Esophagus squamous epithelium (tissue), 5 donors: ENCODE measurements at regions not wholly inside any gene's neighbourhood (a gene's known extent, or its start where the extent isn't known, plus 50 kb on each side); places are given as distances from the start of the nearest gene placed in this dataset.

ENCODE experiments used
- DNase-seq: peaks from one replicate; lab custom pipeline; 2025; lab: John Stamatoyannopoulos, UW
- H3K27ac ChIP-seq, 4 donors: fragments of 200-600 bp; sonication (generic); one replicate each; pipeline ENCODE4 v1.5.1; 2016 to 2019; ENCODE audit warnings: mild to moderate bottlenecking in 1 of 4
- H3K27me3 ChIP-seq, 4 donors: fragments of 200-600 bp; sonication (generic); 1 replicate in 3 of 4; 2 replicates in 1 of 4; pipeline versions ENCODE4 v1.5.1 to v1.6.0; 2017 to 2021; ENCODE audit warnings: antibody characterized with exemption in 1 of 4
- H3K36me3 ChIP-seq, 3 donors: fragments of 200-600 bp; sonication (generic); one replicate each; pipeline ENCODE4 v1.5.1; 2016 to 2019
- H3K4me1 ChIP-seq, 3 donors: fragments of 200-600 bp; sonication (generic); one replicate each; pipeline ENCODE4 v1.5.1; 2017 to 2019
- H3K4me3 ChIP-seq, 4 donors: fragments of 200-600 bp; sonication (generic); 1 replicate in 3 of 4; 2 replicates in 1 of 4; pipeline ENCODE4 v1.5.1; 2016 to 2019; ENCODE audit warnings: mild to moderate bottlenecking in 2 of 4, moderate library complexity in 1 of 4
- H3K9me3 ChIP-seq, 3 donors: fragments of 200-600 bp; sonication (generic); one replicate each; pipeline ENCODE4 v1.5.1; 2016 to 2019
- CTCF ChIP-seq, 6 experiments: fragments of 450-650 bp in 4 of 6; fragments of 200-600 bp in 2 of 6; sonication (generic) in 2 of 6; IDR thresholded peaks; one replicate each; pipeline ENCODE4 v1.5.1; 2016 to 2019; ENCODE audit warnings: antibody characterized with exemption in 6 of 6, mild to moderate bottlenecking in 4 of 6, moderate library complexity in 4 of 6
- POLR2A ChIP-seq, 4 donors: fragments of 450-650 bp; IDR thresholded peaks; one replicate each; pipeline ENCODE4 v1.6.1; 2017; ENCODE audit warnings: antibody characterized with exemption in 4 of 4, mild to moderate bottlenecking in 4 of 4, moderate library complexity in 3 of 4
- WGBS, 2 donors: methylation state at CpG; one replicate each; pipeline ENCODE4 v1.1.5; 2018; 5-methylcytosine and 5-hydroxymethylcytosine counted together
- intact Hi-C: fragments of 100-400 bp; cut with DNase I; formaldehyde crosslinking; loops from one replicate; pipeline ENCODE4 v1.15.0; 2022
- donor health status: DM: yes; HTN: yes; CAD: no.

- no peak overlapping the region for H3K4me3 ChIP-seq
- H3K27ac ChIP-seq = no peak overlapping the region
- TF ChIP-seq CTCF (IDR thresholded peaks at IDR 0.05) = no peak
- TF ChIP-seq POLR2A (IDR thresholded peaks at IDR 0.05) = no peak
- DNase-seq = no peak
- H3K9me3 ChIP-seq = no peaks in the 10 kb centered on the region
- no peaks in the 10 kb centered on the region for H3K27me3 ChIP-seq
- intact Hi-C loops = no loop called here
- H3K36me3 ChIP-seq = no peaks in the 10 kb centered on the region
- H3K4me1 ChIP-seq = no peaks in the 10 kb centered on the region
Measured at GRCh38 chr7:21281193-21281592, 146.7 kb upstream of the SP4 start.

DNA sequence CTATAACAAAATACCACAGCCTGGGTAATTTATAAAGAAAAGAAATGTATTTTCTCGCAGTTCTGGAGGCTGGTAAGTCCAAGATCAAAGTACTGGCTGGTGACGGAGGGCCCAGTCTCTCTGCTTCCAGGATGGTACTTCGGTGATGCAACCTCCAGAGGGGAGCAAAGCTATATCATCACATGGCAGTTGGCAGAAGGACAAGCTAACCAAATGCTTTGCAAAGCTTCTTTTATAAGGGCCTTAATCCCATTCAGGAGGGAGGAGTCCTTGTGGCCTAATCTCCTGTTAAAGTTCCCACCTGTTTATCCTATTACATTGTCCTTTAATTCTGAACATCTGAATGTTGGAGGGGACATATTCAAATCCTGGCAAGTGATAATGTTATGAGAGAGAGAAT, 134.1 kb upstream of the SP4 start:
- H3K36me3 ChIP-seq = no peaks in the 10 kb centered on the region
- WGBS, 2 donors = 86 to 87% methylated on average over 3 of the region's 3 CpGs
- H3K27me3 ChIP-seq = no peaks in the 10 kb centered on the region
- H3K4me1 ChIP-seq = no peaks in the 10 kb centered on the region
- TF ChIP-seq CTCF (IDR thresholded peaks at IDR 0.05) = no peak
- DNase-seq = no peak
- no peaks in the 10 kb centered on the region for H3K9me3 ChIP-seq
- intact Hi-C loops = no loop called here
- H3K27ac ChIP-seq = no peak overlapping the region
- H3K4me3 ChIP-seq = no peak overlapping the region

GRCh38 chr7:21299766-21300165, 128.1 kb upstream of the SP4 start:
- no peak overlapping the region for H3K4me3 ChIP-seq
- no peaks in the 10 kb centered on the region for H3K4me1 ChIP-seq
- H3K36me3 ChIP-seq = no peaks in the 10 kb centered on the region
- no peak for DNase-seq
- no peaks in the 10 kb centered on the region for H3K27me3 ChIP-seq
- TF ChIP-seq POLR2A (IDR thresholded peaks at IDR 0.05) (no peak), CTCF (IDR thresholded peaks at IDR 0.05) (no peak)
- H3K9me3 ChIP-seq = no peaks in the 10 kb centered on the region
- 87 to 93% methylated on average over 5 of the region's 5 CpGs for WGBS, 2 donors
- intact Hi-C loops = no loop called here
- no peak overlapping the region for H3K27ac ChIP-seq

- Histone ChIP-seq H3K9me3 (no peaks in the 10 kb centered on the region), H3K27ac (no peak overlapping the region), H3K4me3 (no peak overlapping the region), H3K27me3 (no peaks in the 10 kb centered on the region), H3K36me3 (no peaks in the 10 kb centered on the region), H3K4me1 (no peaks in the 10 kb centered on the region)
- TF ChIP-seq CTCF (IDR thresholded peaks at IDR 0.05) (no peak), POLR2A (IDR thresholded peaks at IDR 0.05) (no peak)
- DNase-seq = no peak
- 73% methylated on average over 2 of the region's 2 CpGs for WGBS, 2 donors
- intact Hi-C loops = no loop called here
Measured at GRCh38 chr7:21300692-21301091, 127.2 kb upstream of the SP4 start.

DNA sequence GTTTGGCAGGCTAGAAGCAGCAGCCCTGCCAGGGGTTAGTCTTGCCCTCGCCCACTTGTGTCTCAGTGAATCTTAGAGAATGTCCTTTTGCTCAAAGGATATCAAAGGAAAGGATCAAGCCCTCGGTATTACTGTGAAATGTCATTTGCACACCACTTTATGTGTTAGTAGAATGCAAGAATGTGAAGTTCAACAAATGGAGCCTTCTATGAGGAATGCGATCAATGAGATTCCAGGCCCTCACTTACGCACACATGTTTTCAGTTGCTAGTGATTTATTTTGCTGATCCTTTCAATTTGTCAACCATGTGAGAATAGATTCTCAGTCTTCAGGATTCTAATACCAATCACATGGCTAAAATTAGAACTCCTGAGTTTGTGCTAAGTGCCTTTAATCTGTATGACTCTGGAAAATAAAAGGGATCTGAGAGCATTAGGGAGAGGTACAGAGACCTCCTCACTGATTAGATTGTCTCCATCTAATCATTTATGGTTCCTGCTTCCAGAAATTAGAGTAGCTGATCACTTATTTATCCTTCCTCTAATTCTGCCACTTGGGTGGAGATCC, 123.0 kb upstream of the SP4 start:
- DNase-seq = no peak
- Histone ChIP-seq H3K36me3 (no peaks in the 10 kb centered on the region), H3K27ac (no peak overlapping the region), H3K4me1 (no peaks in the 10 kb centered on the region), H3K4me3 (no peak overlapping the region), H3K27me3 (no peaks in the 10 kb centered on the region), H3K9me3 (no peaks in the 10 kb centered on the region)
- WGBS, 2 donors = 77% methylated on average over 4 of the region's 4 CpGs
- TF ChIP-seq CTCF (IDR thresholded peaks at IDR 0.05) = no peak
- no peak for TF ChIP-seq POLR2A (IDR thresholded peaks at IDR 0.05)
- intact Hi-C loops = no loop called here
